Endothelial cell of umbilical vein (primary cell): ENCODE measurements at regions not wholly inside any gene's neighbourhood (a gene's known extent, or its start where the extent isn't known, plus 50 kb on each side); places are given as distances from the start of the nearest gene placed in this dataset.

ENCODE experiments used
- BruUV-seq: library from RNA; stranded (reverse); fragments of 400-500 nt; replicated peaks from 2 replicates; lab custom pipeline; 2021; lab: Mats Ljungman, UMichigan
- CTCF ChIA-PET: fragments of 300-600, 350-600 bp; sonication (Branson Sonifier 250); formaldehyde crosslinking; loops from one replicate; lab custom pipeline; 2021; ENCODE audit warnings: antibody characterized with exemption, inconsistent platforms; lab: Charles Lee
- POLR2A ChIA-PET: fragments of 300-600, 350-600 bp; sonication (Branson Sonifier 250); formaldehyde crosslinking; loops from one replicate; lab custom pipeline; 2021; ENCODE audit warnings: antibody characterized with exemption, inconsistent platforms; lab: Charles Lee
- DNase-seq: peaks from one replicate; pipeline ENCODE4 v3.0.0-alpha.2; 2011; ENCODE audit warnings: low read depth, low spot score
- FAIRE-seq: peaks from 2 replicates; lab custom pipeline; 2011; peaks lifted over from hg19 to GRCh38; lab: Jason Lieb, UNC
- H2AFZ ChIP-seq: 2 replicates; pipeline ENCODE4 v1.6.0; 2012; ENCODE audit warnings: low read depth, low read length, control low read depth, inconsistent platforms
- H3K27ac ChIP-seq: 2 replicates; pipeline ENCODE4 v1.5.1; 2011; ENCODE audit warnings: low read depth, mild to moderate bottlenecking, control low read depth, low read length, moderate library complexity; ENCODE audit not compliant: insufficient read depth
- H3K27me3 ChIP-seq, 2 experiments: 2 replicates each; pipeline versions ENCODE4 v1.6.0 to v1.6.1; 2011; ENCODE audit warnings: low read length in 2 of 2, mixed read lengths in 1 of 2; ENCODE audit not compliant: control insufficient read depth in 2 of 2, insufficient read depth in 2 of 2
- H3K36me3 ChIP-seq, 2 experiments: 2 replicates in 1 of 2; 3 replicates in 1 of 2; pipeline ENCODE4 v1.5.1; 2011; ENCODE audit warnings: low read length in 2 of 2, mild to moderate bottlenecking in 1 of 2, moderate library complexity in 1 of 2; ENCODE audit not compliant: control insufficient read depth in 2 of 2, insufficient read depth in 2 of 2; ENCODE audit errors: extremely low read depth in 1 of 2
- H3K4me1 ChIP-seq: 3 replicates; pipeline ENCODE4 v1.5.1; 2011; ENCODE audit warnings: mild to moderate bottlenecking, low read length; ENCODE audit not compliant: control insufficient read depth, insufficient read depth; ENCODE audit errors: extremely low read depth
- H3K4me2 ChIP-seq: 2 replicates; pipeline ENCODE4 v1.6.1; 2011; ENCODE audit warnings: low read length, control low read depth, mixed read lengths; ENCODE audit not compliant: insufficient read depth
- H3K4me3 ChIP-seq, 3 experiments: fragments of 200-600 bp in 1 of 3; sonication (generic), shearing (Covaris generic) in 1 of 3; replicated peaks in 1 of 3; 2 replicates each; pipeline ENCODE4 v1.5.1; 2011 to 2016; ENCODE audit warnings: control low read depth in 3 of 3, low read length in 3 of 3, mild to moderate bottlenecking in 2 of 3, inconsistent platforms in 1 of 3, low read depth in 1 of 3, moderate library complexity in 1 of 3; ENCODE audit not compliant: insufficient read depth in 1 of 3
- H3K79me2 ChIP-seq: 2 replicates; pipeline ENCODE4 v1.6.0; 2012; ENCODE audit warnings: low read length, inconsistent platforms; ENCODE audit not compliant: control insufficient read depth, insufficient read depth
- H3K9ac ChIP-seq: replicated peaks from 2 replicates; pipeline ENCODE3; 2011; ENCODE audit warnings: low read length, control low read depth; ENCODE audit not compliant: insufficient read depth; ENCODE audit errors: extremely low read depth
- H3K9me1 ChIP-seq: replicated peaks from 3 replicates; pipeline ENCODE4 v1.6.0; 2011; ENCODE audit warnings: mild to moderate bottlenecking, low read length; ENCODE audit not compliant: control insufficient read depth, insufficient read depth; ENCODE audit errors: extremely low read depth
- H3K9me3 ChIP-seq: replicated peaks from 2 replicates; pipeline ENCODE4 v1.5.1; 2012; ENCODE audit warnings: low read length, inconsistent platforms; ENCODE audit not compliant: control insufficient read depth, insufficient read depth
- H4K20me1 ChIP-seq: replicated peaks from 2 replicates; pipeline ENCODE3; 2011; ENCODE audit warnings: mild to moderate bottlenecking, low read length; ENCODE audit not compliant: control insufficient read depth, insufficient read depth; ENCODE audit errors: extremely low read depth
- CTCF ChIP-seq, 2 donors: IDR thresholded peaks; 1 replicate in 1 of 2; 2 replicates in 1 of 2; pipeline ENCODE4 v1.5.1; 2011; ENCODE audit warnings: low read length in 2 of 2, mild to moderate bottlenecking in 2 of 2, moderate library complexity in 2 of 2, control low read depth in 1 of 2, inconsistent platforms in 1 of 2, low read depth in 1 of 2; ENCODE audit not compliant: insufficient read depth in 1 of 2; ENCODE audit errors: extremely low read depth in 1 of 2
- EZH2 ChIP-seq: IDR thresholded peaks from 2 replicates; pipeline ENCODE4 v1.6.1; 2012; ENCODE audit warnings: borderline replicate concordance, low read depth, mild to moderate bottlenecking, moderate library complexity, low read length, inconsistent platforms; ENCODE audit not compliant: severe bottlenecking
- FOS ChIP-seq: IDR thresholded peaks from 2 replicates; pipeline ENCODE4 v1.6.1; 2011; ENCODE audit warnings: mild to moderate bottlenecking, low read length, moderate library complexity, borderline replicate concordance; ENCODE audit not compliant: insufficient read depth
- GATA2 ChIP-seq: IDR thresholded peaks from 2 replicates; pipeline ENCODE4 v1.7.0; 2011; ENCODE audit warnings: low read depth, mild to moderate bottlenecking, moderate library complexity, mixed read lengths, low read length; ENCODE audit not compliant: insufficient read length, insufficient read depth
- JUN ChIP-seq: IDR thresholded peaks from 2 replicates; pipeline ENCODE4 v1.6.1; 2011; ENCODE audit warnings: borderline replicate concordance, low read depth; ENCODE audit not compliant: insufficient read length, insufficient read depth
- MYC ChIP-seq: IDR thresholded peaks from one replicate; pipeline ENCODE4 v1.6.1; 2011; ENCODE audit warnings: mild to moderate bottlenecking, low read depth, low read length
- POLR2A ChIP-seq: IDR thresholded peaks from 2 replicates; pipeline ENCODE4 v1.6.1; 2012; ENCODE audit warnings: low read depth, mild to moderate bottlenecking, control low read depth, low read length
- POLR2AphosphoS5 ChIP-seq: IDR thresholded peaks from 2 replicates; pipeline ENCODE4 v1.6.1; 2012; ENCODE audit warnings: low read depth, mild to moderate bottlenecking, control low read depth, low read length, moderate library complexity; ENCODE audit not compliant: insufficient read depth
- dilution Hi-C: fragments of 300-500 bp; cut with MboI; formaldehyde crosslinking; loops from one replicate; pipeline ENCODE4 v1.15.0; 2019; ENCODE audit warnings: low sequenced_read_pairs; ENCODE audit not compliant: extremely low pct_ligation_motif_present
- intact Hi-C: fragments of 100-400 bp; cut with micrococcal nuclease; formaldehyde crosslinking; loops from one replicate; pipeline ENCODE4 v1.10.0; 2022
- TF ChIP-seq, protein P1 (sequence below): IDR thresholded peaks from 2 replicates; pipeline ENCODE4 v1.6.1; 2011; ENCODE audit not compliant: insufficient read depth, insufficient read length

- Histone ChIP-seq H3K9me3 (no peaks in the 10 kb centered on the region), H3K9ac (no peak overlapping the region), H3K36me3 (no peaks in the 10 kb centered on the region), H3K4me2 (no peak overlapping the region), H3K9me1 (no peaks in the 10 kb centered on the region), H3K27me3 (no peaks in the 10 kb centered on the region), H3K27ac (no peak overlapping the region), H3K4me3 (no peak overlapping the region), H3K4me1 (no peaks in the 10 kb centered on the region), H3K79me2 (no peaks in the 10 kb centered on the region), H4K20me1 (no peaks in the 10 kb centered on the region), H2AFZ (no peak overlapping the region)
- dilution Hi-C loops, result no loop called here
- no TSS peak for BruUV-seq
- intact Hi-C loops, result no loop called here
- POLR2A ChIA-PET, result interaction anchor here (0.6 kb wide), 1 partner anchor 1352 kb away, joined by 6 read pairs; no protein-coding TSS in a partner anchor
- FAIRE-seq, result no peak
- TF ChIP-seq MYC (no peak), EZH2 (no peak), GATA2 (no peak), POLR2A (no peak), FOS (no peak), JUN (no peak), POLR2AphosphoS5 (no peak), CTCF (IDR thresholded peaks at IDR 0.05; ENCODE audit: extremely low read depth in 1 of 2, insufficient read depth in 1 of 2, low read depth in 1 of 2, low read length in 2 of 2) (no peak)
- TF ChIP-seq, protein P1, sequence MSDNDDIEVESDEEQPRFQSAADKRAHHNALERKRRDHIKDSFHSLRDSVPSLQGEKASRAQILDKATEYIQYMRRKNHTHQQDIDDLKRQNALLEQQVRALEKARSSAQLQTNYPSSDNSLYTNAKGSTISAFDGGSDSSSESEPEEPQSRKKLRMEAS, result no peak
- DNase-seq, result no peak
- CTCF ChIA-PET, result interaction anchor here (0.8 kb wide), 1 partner anchor 12 kb away, joined by 3 read pairs; no protein-coding TSS in a partner anchor
Measured at GRCh38 chr1:230591678-230592077, 50.6 kb upstream of the COG2 start.
